ENCODE measurements at regions not wholly inside any gene's neighbourhood (a gene's known extent, or its start where the extent isn't known, plus 50 kb on each side); places are given as distances from the start of the nearest gene placed in this dataset.

DNA sequence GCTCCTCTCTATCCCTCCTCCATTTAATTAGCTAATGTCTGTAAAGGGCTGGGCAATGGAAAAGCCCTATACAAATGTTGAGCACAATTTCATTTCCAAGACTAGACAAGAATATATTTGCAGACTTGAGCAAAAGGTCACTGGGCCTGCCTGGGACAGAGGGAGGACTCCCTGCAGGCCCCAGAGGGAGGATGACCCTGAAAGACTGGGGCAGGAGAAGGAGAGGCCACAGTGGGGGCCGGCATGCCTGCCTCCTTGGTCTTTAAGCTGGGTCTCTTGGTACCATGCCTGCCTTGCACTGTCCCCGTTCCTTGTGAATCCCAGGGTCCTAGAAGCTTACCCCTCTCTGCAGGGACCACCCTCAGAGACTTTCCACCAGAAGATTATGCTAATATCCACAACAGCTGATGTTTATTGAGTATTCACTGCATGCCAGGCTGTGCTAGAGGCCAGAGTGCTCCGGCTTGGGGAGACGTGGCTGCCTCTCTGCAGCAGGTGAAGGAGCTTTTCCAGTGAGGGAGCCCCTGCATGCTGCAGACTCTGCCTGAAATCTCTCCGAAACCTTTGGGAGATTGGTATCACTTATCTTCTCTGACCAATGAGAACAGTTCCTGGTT is 72.7 kb upstream of the HSPA9 start:
- Histone ChIP-seq H3K9me3 (ENCODE audit: control insufficient read depth in 4 of 4, low read length in 3 of 4) (no peaks in the 10 kb centered on the region), H3K27me3 (ENCODE audit: control insufficient read depth in 4 of 4, insufficient read depth in 4 of 4, low read length in 3 of 4) (no peaks in the 10 kb centered on the region), H3K9ac (ENCODE audit: low read depth in 1 of 2, low read length in 2 of 2) (no peak overlapping the region), H3K4me3 (ENCODE audit: low read depth in 1 of 3, low read length in 3 of 3) (no peak overlapping the region), H3K4me1 (ENCODE audit: control insufficient read depth in 4 of 4, insufficient read depth in 4 of 4, low read length in 3 of 4) (no peaks in the 10 kb centered on the region), H3K36me3 (ENCODE audit: control insufficient read depth in 4 of 4, insufficient read depth in 3 of 4, low read depth in 1 of 4, low read length in 3 of 4) (no peaks in the 10 kb centered on the region), H3K27ac (ENCODE audit: low read depth in 1 of 2, low read length in 2 of 2) (no peak overlapping the region)
- WGBS: 94% methylated on average over 5 of the region's 5 CpGs
- TF ChIP-seq HNF4G (IDR thresholded peaks at IDR 0.05) (no peak), FOXA1 (IDR thresholded peaks at IDR 0.05) (no peak), HNF4A (conservative IDR thresholded peaks at IDR 0.05) (no peak), NR2F2 (IDR thresholded peaks at IDR 0.05) (peak; percentile 6)
- DNase-seq (ENCODE audit: low spot score): no peak

DNA sequence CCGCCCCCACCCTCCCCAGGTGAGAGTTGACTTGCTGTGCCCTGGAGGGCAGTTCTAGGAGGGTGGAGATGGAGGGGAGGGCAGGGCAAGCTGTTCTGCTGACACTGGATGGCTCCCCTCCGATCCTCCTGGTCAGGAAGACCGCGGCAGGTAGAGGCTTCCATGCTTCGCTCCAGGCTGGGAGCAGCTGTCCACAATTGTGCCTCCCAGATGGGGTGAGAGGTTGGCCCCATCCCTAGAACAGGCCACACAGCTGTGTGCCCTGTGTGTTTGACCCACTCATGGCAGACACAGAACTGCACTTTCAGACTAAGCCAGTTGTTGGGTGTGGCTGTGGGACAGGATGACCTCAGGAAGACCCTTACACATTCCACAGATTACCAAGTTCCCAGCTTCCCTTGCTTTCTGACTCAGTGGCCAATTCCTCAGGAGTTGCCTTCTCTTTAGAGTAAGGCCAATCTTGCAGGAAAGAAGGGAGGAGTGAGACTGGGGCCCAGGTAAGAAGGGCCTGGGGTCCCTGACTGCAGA is 72.1 kb upstream of the HSPA9 start:
- DNase-seq (ENCODE audit: low spot score): no peak
- H3K27ac ChIP-seq (ENCODE audit: low read depth in 1 of 2, low read length in 2 of 2): no peak overlapping the region
- H3K36me3 ChIP-seq (ENCODE audit: control insufficient read depth in 4 of 4, insufficient read depth in 3 of 4, low read depth in 1 of 4, low read length in 3 of 4): no peaks in the 10 kb centered on the region
- H3K4me1 ChIP-seq (ENCODE audit: control insufficient read depth in 4 of 4, insufficient read depth in 4 of 4, low read length in 3 of 4): no peaks in the 10 kb centered on the region
- WGBS: 95% methylated on average over 5 of the region's 5 CpGs
- TF ChIP-seq RXRA (IDR thresholded peaks at IDR 0.05) (no peak), GABPA (IDR thresholded peaks at IDR 0.05 in 1 of 2, conservative IDR thresholded peaks at IDR 0.05 in 1 of 2) (no peak), NR2F2 (IDR thresholded peaks at IDR 0.05) (peak; percentile 51)
- no peaks in the 10 kb centered on the region for H3K9me3 ChIP-seq (ENCODE audit: control insufficient read depth in 4 of 4, low read length in 3 of 4)
- H3K27me3 ChIP-seq (ENCODE audit: control insufficient read depth in 4 of 4, insufficient read depth in 4 of 4, low read length in 3 of 4): no peaks in the 10 kb centered on the region
- no peak overlapping the region for H3K9ac ChIP-seq (ENCODE audit: low read depth in 1 of 2, low read length in 2 of 2)
- no peak overlapping the region for H3K4me3 ChIP-seq (ENCODE audit: low read depth in 1 of 3, low read length in 3 of 3)

DNA sequence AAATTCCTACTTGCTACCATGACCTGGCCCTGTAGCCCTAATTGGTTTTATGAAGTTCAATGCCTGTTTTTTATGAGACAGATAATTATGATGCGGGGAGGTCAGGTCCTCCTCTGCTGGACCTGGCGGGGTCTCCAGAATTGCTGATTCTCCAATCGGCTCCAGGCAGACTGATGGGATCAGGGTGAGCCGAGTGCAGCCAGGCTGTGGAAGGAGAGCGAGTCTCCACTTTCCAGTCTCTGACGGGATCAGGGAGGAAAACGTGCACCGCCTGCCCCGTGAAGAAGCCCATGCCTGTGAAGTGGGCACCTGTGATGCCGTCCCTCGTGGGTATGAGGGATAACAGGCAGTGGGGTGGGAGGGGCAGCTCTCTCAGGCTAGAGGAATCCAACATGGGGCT is 71.5 kb upstream of the HSPA9 start:
- Histone ChIP-seq H3K36me3 (ENCODE audit: control insufficient read depth in 4 of 4, insufficient read depth in 3 of 4, low read depth in 1 of 4, low read length in 3 of 4) (no peaks in the 10 kb centered on the region), H3K27me3 (ENCODE audit: control insufficient read depth in 4 of 4, insufficient read depth in 4 of 4, low read length in 3 of 4) (no peaks in the 10 kb centered on the region), H3K9ac (ENCODE audit: low read depth in 1 of 2, low read length in 2 of 2) (no peak overlapping the region), H3K4me3 (ENCODE audit: low read depth in 1 of 3, low read length in 3 of 3) (no peak overlapping the region), H3K9me3 (ENCODE audit: control insufficient read depth in 4 of 4, low read length in 3 of 4) (no peaks in the 10 kb centered on the region), H3K4me1 (ENCODE audit: control insufficient read depth in 4 of 4, insufficient read depth in 4 of 4, low read length in 3 of 4) (no peaks in the 10 kb centered on the region), H3K27ac (ENCODE audit: low read depth in 1 of 2, low read length in 2 of 2) (no peak overlapping the region)
- 93% methylated on average over 11 of the region's 11 CpGs for WGBS
- no peak for DNase-seq (ENCODE audit: low spot score)
- TF ChIP-seq, protein P1, sequence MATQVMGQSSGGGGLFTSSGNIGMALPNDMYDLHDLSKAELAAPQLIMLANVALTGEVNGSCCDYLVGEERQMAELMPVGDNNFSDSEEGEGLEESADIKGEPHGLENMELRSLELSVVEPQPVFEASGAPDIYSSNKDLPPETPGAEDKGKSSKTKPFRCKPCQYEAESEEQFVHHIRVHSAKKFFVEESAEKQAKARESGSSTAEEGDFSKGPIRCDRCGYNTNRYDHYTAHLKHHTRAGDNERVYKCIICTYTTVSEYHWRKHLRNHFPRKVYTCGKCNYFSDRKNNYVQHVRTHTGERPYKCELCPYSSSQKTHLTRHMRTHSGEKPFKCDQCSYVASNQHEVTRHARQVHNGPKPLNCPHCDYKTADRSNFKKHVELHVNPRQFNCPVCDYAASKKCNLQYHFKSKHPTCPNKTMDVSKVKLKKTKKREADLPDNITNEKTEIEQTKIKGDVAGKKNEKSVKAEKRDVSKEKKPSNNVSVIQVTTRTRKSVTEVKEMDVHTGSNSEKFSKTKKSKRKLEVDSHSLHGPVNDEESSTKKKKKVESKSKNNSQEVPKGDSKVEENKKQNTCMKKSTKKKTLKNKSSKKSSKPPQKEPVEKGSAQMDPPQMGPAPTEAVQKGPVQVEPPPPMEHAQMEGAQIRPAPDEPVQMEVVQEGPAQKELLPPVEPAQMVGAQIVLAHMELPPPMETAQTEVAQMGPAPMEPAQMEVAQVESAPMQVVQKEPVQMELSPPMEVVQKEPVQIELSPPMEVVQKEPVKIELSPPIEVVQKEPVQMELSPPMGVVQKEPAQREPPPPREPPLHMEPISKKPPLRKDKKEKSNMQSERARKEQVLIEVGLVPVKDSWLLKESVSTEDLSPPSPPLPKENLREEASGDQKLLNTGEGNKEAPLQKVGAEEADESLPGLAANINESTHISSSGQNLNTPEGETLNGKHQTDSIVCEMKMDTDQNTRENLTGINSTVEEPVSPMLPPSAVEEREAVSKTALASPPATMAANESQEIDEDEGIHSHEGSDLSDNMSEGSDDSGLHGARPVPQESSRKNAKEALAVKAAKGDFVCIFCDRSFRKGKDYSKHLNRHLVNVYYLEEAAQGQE (IDR thresholded peaks at IDR 0.05): no peak
- no peak for TF ChIP-seq SP1 (IDR thresholded peaks at IDR 0.05)
- TF ChIP-seq RAD21 (IDR thresholded peaks at IDR 0.05): no peak
- TF ChIP-seq, protein P2, sequence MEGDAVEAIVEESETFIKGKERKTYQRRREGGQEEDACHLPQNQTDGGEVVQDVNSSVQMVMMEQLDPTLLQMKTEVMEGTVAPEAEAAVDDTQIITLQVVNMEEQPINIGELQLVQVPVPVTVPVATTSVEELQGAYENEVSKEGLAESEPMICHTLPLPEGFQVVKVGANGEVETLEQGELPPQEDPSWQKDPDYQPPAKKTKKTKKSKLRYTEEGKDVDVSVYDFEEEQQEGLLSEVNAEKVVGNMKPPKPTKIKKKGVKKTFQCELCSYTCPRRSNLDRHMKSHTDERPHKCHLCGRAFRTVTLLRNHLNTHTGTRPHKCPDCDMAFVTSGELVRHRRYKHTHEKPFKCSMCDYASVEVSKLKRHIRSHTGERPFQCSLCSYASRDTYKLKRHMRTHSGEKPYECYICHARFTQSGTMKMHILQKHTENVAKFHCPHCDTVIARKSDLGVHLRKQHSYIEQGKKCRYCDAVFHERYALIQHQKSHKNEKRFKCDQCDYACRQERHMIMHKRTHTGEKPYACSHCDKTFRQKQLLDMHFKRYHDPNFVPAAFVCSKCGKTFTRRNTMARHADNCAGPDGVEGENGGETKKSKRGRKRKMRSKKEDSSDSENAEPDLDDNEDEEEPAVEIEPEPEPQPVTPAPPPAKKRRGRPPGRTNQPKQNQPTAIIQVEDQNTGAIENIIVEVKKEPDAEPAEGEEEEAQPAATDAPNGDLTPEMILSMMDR (IDR thresholded peaks at IDR 0.05; ENCODE audit: low read depth, low read length, missing input control): no peak
- TF ChIP-seq JUND (IDR thresholded peaks at IDR 0.05): no peak
- no peak for TF ChIP-seq EGR1 (IDR thresholded peaks at IDR 0.05; ENCODE audit: low read depth in 2 of 2)
